Tibial nerve (tissue), 3 donors: ENCODE measurements at regions not wholly inside any gene's neighbourhood (a gene's known extent, or its start where the extent isn't known, plus 50 kb on each side); places are given as distances from the start of the nearest gene placed in this dataset.

Experiments
- CTCF ChIP-seq, 5 experiments: fragments of 200-600 bp in 3 of 5; fragments of 450-650 bp in 2 of 5; sonication (generic) in 3 of 5; IDR thresholded peaks; one replicate each; pipeline ENCODE4 v1.5.1; 2016 to 2019; ENCODE audit warnings: antibody characterized with exemption in 5 of 5, mild to moderate bottlenecking in 3 of 5, moderate library complexity in 2 of 5
- POLR2A ChIP-seq, 2 donors: fragments of 450-650 bp; IDR thresholded peaks; one replicate each; pipeline ENCODE4 v1.6.1; 2017; ENCODE audit warnings: antibody characterized with exemption in 2 of 2, mild to moderate bottlenecking in 2 of 2, moderate library complexity in 2 of 2

GRCh38 chr5:19196631-19197030 lies 791.4 kb downstream of the CDH18 start:
- TF ChIP-seq CTCF (IDR thresholded peaks at IDR 0.05) (no peak), POLR2A (IDR thresholded peaks at IDR 0.05) (no peak)
